OCI-LY7 (cell line): ENCODE measurements at regions not wholly inside any gene's neighbourhood (a gene's known extent, or its start where the extent isn't known, plus 50 kb on each side); places are given as distances from the start of the nearest gene placed in this dataset.

Experiments
- CTCF ChIP-seq: fragments of 200-600 bp; sonication (generic); conservative IDR thresholded peaks from 2 replicates; pipeline ENCODE4 v1.5.1; 2014; ENCODE audit warnings: mild to moderate bottlenecking, antibody characterized with exemption, low read length, moderate library complexity, mixed read lengths
- EZH2phosphoT487 ChIP-seq: fragments of 200-600 bp; sonication (generic); IDR thresholded peaks from 2 replicates; pipeline ENCODE4 v1.6.1; 2018; ENCODE audit warnings: low read depth, borderline replicate concordance, mild to moderate bottlenecking, mixed run types, antibody characterized with exemption, low read length, moderate library complexity, mixed read lengths

GRCh38 chr2:149816756-149817551 is 229.4 kb upstream of the MMADHC start:
- TF ChIP-seq EZH2phosphoT487 (no peak), CTCF (no peak)
